Right renal cortex interstitium (tissue), 3 donors: ENCODE measurements at regions not wholly inside any gene's neighbourhood (a gene's known extent, or its start where the extent isn't known, plus 50 kb on each side); places are given as distances from the start of the nearest gene placed in this dataset.
"Not testable (repeated sequence)": the region's sequence is repeated elsewhere in the genome, so short reads cannot be mapped to it uniquely, and the experiment has no call there.

Experiments used
- DNase-seq, 3 donors: peaks; one replicate each; pipeline ENCODE4 v3.0.0-alpha.2; 2013; ENCODE audit warnings: low read depth in 3 of 3, low spot score in 2 of 3

- no peak for DNase-seq
These were observed 162.5 kb upstream of the SOX2 start for GRCh38 chr3:181549266-181549665.

GRCh38 chr3:181541414-181541813 lies 170.3 kb upstream of the SOX2 start:
- no peak for DNase-seq

DNA sequence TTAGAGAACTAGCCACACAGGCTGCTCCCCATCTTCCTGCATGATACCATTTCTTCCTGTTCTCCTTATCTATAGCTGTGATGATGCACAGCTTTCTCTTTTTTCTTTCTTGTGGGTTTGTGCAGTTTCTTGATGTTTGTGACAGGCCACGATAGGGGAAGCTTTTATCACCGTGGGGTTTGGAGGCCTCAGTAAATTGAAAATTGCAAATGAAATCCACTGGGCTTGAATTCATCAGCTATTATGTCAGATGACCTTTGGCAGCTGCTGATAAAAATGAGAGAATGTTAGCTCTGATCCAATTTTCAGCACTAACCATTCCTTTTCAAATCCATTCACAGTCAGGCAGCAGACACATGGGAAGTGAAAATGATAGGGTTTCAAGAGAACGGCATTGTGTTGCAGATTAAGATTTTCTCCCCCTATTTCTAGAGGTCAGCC lies 176.9 kb upstream of the SOX2 start:
- DNase-seq = no peak

- no peak for DNase-seq
These were observed 177.9 kb upstream of the SOX2 start for GRCh38 chr3:181533811-181534210.

DNA sequence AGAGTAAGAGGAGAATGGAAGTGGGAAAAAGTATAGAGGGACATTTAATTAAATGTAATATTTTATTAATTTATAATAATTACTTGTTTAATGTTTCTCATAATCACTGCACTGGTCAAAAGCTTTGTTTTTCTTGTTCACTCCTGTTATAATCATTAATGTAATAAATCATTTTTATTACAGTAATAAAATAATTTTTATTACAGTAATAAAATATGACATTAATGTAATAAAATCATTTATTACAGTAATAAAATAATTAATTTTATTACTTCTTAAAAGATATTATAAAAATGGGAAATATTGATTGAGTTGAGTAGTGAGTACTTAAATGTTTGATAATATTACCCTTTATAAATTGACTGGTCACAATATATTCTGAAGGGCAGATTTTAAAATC lies 181.1 kb upstream of the SOX2 start:
- no peak for DNase-seq

- DNase-seq = no peak
These were observed 189.9 kb upstream of the SOX2 start for GRCh38 chr3:181521831-181522230.

DNA sequence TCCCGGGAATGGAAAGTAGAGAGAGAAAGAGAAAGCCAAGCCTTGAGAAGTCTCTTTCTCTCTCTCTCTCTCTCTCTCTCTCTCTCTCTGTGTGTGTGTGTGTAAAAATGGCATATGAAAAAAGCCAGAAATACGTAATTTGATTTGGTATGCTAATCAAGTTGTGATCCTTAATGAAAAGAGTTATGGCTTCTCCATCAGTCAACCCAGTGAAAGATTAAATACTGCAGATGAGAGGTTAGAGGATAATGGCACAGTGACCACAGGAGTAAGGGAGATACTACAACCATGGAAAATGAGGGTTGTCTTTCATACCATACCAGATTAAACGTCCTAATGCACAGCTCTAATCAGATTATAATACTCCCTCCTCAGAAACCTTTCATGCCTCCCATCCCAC lies 193.5 kb upstream of the SOX2 start:
- no peak for DNase-seq

- no peak for DNase-seq
These were observed 198.9 kb upstream of the SOX2 start for GRCh38 chr3:181512787-181513186.

DNA sequence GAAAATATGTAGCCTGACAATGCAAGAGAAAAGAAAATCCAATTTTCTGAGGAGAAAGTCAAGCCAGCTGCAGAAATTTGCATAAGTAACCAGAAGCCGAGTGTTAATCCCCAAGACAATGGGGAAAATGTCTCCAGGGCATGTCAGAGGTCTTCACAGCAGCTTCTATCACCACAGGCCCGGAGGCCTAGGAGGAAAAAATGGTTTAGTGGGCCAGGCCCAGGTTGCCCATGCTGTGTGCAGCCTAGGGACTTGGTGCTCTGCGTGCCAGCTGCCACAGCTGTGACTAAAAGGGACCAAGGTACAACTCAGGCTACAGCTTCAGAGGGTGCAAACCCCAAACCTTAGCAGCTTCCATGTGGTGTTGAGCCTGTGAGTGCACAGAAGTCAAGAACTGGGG lies 201.2 kb upstream of the SOX2 start:
- no peak for DNase-seq

GRCh38 chr3:181497358-181497757 lies 214.4 kb upstream of the SOX2 start:
- DNase-seq = no peak

GRCh38 chr3:181493423-181493822 lies 218.3 kb upstream of the SOX2 start:
- no peak for DNase-seq

DNA sequence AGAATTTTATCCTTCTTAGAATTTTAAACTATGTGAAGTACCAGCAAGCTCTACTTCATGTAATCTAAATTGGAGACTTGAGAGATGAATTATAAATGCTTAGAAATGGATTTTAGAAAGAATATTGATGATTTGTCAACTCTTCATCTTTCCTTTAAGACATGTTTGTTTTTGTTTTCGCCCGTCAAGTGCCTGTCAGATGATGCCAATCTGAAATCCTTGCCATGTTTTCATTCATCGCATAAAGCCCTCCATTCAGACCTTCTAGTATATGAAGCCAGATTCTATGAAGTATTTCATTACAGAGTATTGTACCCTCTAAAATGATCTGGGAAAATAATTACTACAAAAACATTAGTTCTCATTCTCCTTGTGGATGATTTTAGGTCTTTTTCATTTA lies 223.2 kb upstream of the SOX2 start:
- no peak for DNase-seq

- DNase-seq = no peak
These were observed 224.3 kb upstream of the SOX2 start for GRCh38 chr3:181487236-181487978.

GRCh38 chr3:181486141-181486885 lies 225.4 kb upstream of the SOX2 start:
- DNase-seq = no peak

- DNase-seq = no peak
These were observed 227.7 kb upstream of the SOX2 start for GRCh38 chr3:181484026-181484425.

- DNase-seq = not testable (repeated sequence)
These were observed 236.6 kb upstream of the SOX2 start for GRCh38 chr3:181475146-181475545.

DNA sequence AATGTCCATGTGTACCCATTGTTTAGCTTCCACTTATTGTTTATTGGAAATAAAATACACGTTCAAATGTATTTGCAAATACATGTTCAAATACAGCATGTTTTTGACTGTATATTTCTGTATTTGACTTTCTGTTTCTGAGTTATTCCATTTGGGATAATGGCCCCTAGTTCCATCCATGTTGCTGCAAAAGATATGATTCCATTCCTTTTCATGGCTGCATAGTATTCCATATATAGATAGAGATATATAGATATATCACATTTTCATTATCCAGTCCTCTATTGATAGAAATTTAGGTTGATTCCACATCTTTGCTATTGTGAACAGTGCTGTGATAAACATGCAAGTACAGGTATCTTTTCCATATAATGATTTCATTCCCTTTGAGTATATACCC lies 241.4 kb upstream of the SOX2 start:
- DNase-seq = no peak

- no peak for DNase-seq
These were observed 247.6 kb upstream of the SOX2 start for GRCh38 chr3:181464033-181464694.

DNA sequence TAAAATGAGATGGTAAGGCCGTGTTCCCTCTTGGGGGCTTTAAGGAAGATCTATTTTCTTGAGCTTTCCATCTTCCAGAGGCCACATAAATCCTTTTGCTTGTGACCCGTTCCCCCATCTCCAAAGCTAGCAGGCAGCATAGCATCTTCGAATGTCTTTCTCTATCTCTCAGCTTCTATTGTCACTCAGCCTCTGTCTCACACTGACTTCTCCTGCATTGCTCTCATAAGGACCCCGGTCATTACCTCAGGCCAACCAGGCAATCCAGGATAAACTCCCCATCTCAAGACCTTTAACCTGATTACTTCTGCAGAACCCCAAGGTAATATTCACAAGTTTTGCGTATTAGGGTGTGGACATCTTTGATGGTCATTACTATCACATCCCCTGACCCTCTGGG lies 250.3 kb upstream of the SOX2 start:
- DNase-seq = no peak

DNA sequence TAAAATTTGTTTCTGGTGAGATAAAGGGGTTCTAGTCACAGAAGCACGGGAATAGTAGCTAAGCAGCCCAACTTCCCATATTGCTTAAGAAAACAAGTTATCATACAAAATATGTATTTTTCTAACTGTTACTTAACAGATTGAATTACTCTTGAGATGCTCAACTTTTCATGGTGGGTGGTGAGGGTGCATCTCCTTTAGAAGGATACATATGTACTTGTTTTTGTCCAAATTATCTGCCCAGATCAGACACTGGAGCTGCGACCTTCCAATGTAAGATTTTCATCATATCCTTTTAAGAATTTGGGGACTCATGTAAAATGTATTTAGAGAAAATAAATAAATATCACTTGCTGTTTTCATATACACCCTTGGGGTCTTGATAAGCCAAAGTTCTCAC lies 252.2 kb upstream of the SOX2 start:
- DNase-seq = no peak

GRCh38 chr3:181458857-181459256 lies 252.9 kb upstream of the SOX2 start:
- no peak for DNase-seq

- no peak for DNase-seq
These were observed 254.0 kb upstream of the SOX2 start for GRCh38 chr3:181457756-181458155.
